HepG2 (cell line): ENCODE measurements at regions not wholly inside any gene's neighbourhood (a gene's known extent, or its start where the extent isn't known, plus 50 kb on each side); places are given as distances from the start of the nearest gene placed in this dataset.

Experiments
- EZH2 ChIP-seq: conservative IDR thresholded peaks from 2 replicates; pipeline ENCODE4 v1.6.1; 2012; ENCODE audit warnings: mild to moderate bottlenecking, low read depth, low read length, moderate library complexity
- POLR2A ChIP-seq, 2 experiments: IDR thresholded peaks; 2 replicates each; pipeline ENCODE4 v1.6.1; 2011; ENCODE audit warnings: low read depth in 2 of 2, low read length in 2 of 2, mild to moderate bottlenecking in 1 of 2, moderate library complexity in 1 of 2; ENCODE audit not compliant: insufficient read depth in 1 of 2
- RFX5 ChIP-seq: IDR thresholded peaks from 2 replicates; pipeline ENCODE4 v1.6.1; 2011; ENCODE audit warnings: low read depth, low read length, improper control_type of control experiment
- ZFY ChIP-seq: sonication (generic); formaldehyde crosslinking; IDR thresholded peaks from 2 replicates; pipeline ENCODE4 v1.4.0; 2020; ENCODE audit warnings: missing genetic modification reagents
- ZNF354B ChIP-seq: sonication (generic); formaldehyde crosslinking; IDR thresholded peaks from 2 replicates; pipeline ENCODE4 v1.8.0; 2022; ENCODE audit warnings: mild to moderate bottlenecking, missing genetic modification reagents
- TF ChIP-seq, protein P1 (sequence below): sonication (generic); formaldehyde crosslinking; IDR thresholded peaks from 2 replicates; pipeline ENCODE4 v1.5.1; 2020; ENCODE audit warnings: mild to moderate bottlenecking, missing genetic modification reagents, borderline replicate concordance
- TF ChIP-seq, protein P2 (sequence below): sonication (generic); formaldehyde crosslinking; IDR thresholded peaks from 2 replicates; pipeline ENCODE4 v1.4.0; 2020; ENCODE audit warnings: missing genetic modification reagents, borderline replicate concordance
- TF ChIP-seq, protein P3 (sequence below): sonication (generic); formaldehyde crosslinking; IDR thresholded peaks from 2 replicates; pipeline ENCODE4 v1.4.0; 2020; ENCODE audit warnings: missing genetic modification reagents, borderline replicate concordance
- TF ChIP-seq, protein P4 (sequence below): sonication (generic); formaldehyde crosslinking; IDR thresholded peaks from 2 replicates; pipeline ENCODE4 v1.5.0; 2020; ENCODE audit warnings: mild to moderate bottlenecking, missing genetic modification reagents, moderate library complexity
- TF ChIP-seq, protein P5 (sequence below): sonication (generic); formaldehyde crosslinking; IDR thresholded peaks from 2 replicates; pipeline ENCODE4 v1.8.1; 2023; ENCODE audit warnings: mild to moderate bottlenecking, missing genetic modification reagents
- TF ChIP-seq, protein P6 (sequence below): sonication (generic); formaldehyde crosslinking; IDR thresholded peaks from 2 replicates; pipeline ENCODE4 v1.8.0; 2022; ENCODE audit warnings: mild to moderate bottlenecking, missing genetic modification reagents; ENCODE audit not compliant: insufficient replicate concordance

DNA sequence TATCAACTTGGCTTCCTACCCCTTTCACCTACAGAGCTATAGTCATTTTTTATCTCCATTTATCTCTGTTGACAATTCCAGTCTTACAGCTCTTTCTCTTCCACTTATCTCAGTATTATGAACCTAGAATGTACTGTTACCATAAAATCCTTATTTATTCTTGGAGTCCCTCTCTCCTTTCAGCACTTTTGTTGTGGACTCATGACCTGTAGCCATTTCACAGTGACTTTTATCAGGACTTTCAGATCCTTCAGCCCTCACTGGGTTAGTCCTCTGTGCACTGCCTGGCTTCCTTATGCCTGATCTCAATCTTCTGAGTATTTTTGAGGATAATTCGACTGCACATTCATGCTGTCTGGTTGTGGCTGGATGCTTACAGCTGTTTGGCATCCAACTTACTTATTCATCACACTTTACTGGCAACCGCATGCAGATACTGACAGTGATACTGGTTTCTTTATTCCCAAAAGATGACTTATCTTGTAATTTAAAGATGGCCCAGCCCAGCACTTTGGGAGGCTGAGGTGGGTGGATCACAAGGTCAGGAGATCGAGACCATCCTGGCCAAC, 293.3 kb downstream of the MAN2A1 start:
- TF ChIP-seq, protein P1, sequence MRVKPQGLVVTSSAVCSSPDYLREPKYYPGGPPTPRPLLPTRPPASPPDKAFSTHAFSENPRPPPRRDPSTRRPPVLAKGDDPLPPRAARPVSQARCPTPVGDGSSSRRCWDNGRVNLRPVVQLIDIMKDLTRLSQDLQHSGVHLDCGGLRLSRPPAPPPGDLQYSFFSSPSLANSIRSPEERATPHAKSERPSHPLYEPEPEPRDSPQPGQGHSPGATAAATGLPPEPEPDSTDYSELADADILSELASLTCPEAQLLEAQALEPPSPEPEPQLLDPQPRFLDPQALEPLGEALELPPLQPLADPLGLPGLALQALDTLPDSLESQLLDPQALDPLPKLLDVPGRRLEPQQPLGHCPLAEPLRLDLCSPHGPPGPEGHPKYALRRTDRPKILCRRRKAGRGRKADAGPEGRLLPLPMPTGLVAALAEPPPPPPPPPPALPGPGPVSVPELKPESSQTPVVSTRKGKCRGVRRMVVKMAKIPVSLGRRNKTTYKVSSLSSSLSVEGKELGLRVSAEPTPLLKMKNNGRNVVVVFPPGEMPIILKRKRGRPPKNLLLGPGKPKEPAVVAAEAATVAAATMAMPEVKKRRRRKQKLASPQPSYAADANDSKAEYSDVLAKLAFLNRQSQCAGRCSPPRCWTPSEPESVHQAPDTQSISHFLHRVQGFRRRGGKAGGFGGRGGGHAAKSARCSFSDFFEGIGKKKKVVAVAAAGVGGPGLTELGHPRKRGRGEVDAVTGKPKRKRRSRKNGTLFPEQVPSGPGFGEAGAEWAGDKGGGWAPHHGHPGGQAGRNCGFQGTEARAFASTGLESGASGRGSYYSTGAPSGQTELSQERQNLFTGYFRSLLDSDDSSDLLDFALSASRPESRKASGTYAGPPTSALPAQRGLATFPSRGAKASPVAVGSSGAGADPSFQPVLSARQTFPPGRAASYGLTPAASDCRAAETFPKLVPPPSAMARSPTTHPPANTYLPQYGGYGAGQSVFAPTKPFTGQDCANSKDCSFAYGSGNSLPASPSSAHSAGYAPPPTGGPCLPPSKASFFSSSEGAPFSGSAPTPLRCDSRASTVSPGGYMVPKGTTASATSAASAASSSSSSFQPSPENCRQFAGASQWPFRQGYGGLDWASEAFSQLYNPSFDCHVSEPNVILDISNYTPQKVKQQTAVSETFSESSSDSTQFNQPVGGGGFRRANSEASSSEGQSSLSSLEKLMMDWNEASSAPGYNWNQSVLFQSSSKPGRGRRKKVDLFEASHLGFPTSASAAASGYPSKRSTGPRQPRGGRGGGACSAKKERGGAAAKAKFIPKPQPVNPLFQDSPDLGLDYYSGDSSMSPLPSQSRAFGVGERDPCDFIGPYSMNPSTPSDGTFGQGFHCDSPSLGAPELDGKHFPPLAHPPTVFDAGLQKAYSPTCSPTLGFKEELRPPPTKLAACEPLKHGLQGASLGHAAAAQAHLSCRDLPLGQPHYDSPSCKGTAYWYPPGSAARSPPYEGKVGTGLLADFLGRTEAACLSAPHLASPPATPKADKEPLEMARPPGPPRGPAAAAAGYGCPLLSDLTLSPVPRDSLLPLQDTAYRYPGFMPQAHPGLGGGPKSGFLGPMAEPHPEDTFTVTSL (CRISPR knock-in tag) = no peak
- TF ChIP-seq, protein P2, sequence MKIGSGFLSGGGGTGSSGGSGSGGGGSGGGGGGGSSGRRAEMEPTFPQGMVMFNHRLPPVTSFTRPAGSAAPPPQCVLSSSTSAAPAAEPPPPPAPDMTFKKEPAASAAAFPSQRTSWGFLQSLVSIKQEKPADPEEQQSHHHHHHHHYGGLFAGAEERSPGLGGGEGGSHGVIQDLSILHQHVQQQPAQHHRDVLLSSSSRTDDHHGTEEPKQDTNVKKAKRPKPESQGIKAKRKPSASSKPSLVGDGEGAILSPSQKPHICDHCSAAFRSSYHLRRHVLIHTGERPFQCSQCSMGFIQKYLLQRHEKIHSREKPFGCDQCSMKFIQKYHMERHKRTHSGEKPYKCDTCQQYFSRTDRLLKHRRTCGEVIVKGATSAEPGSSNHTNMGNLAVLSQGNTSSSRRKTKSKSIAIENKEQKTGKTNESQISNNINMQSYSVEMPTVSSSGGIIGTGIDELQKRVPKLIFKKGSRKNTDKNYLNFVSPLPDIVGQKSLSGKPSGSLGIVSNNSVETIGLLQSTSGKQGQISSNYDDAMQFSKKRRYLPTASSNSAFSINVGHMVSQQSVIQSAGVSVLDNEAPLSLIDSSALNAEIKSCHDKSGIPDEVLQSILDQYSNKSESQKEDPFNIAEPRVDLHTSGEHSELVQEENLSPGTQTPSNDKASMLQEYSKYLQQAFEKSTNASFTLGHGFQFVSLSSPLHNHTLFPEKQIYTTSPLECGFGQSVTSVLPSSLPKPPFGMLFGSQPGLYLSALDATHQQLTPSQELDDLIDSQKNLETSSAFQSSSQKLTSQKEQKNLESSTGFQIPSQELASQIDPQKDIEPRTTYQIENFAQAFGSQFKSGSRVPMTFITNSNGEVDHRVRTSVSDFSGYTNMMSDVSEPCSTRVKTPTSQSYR (CRISPR knock-in tag) = no peak
- TF ChIP-seq, protein P3, sequence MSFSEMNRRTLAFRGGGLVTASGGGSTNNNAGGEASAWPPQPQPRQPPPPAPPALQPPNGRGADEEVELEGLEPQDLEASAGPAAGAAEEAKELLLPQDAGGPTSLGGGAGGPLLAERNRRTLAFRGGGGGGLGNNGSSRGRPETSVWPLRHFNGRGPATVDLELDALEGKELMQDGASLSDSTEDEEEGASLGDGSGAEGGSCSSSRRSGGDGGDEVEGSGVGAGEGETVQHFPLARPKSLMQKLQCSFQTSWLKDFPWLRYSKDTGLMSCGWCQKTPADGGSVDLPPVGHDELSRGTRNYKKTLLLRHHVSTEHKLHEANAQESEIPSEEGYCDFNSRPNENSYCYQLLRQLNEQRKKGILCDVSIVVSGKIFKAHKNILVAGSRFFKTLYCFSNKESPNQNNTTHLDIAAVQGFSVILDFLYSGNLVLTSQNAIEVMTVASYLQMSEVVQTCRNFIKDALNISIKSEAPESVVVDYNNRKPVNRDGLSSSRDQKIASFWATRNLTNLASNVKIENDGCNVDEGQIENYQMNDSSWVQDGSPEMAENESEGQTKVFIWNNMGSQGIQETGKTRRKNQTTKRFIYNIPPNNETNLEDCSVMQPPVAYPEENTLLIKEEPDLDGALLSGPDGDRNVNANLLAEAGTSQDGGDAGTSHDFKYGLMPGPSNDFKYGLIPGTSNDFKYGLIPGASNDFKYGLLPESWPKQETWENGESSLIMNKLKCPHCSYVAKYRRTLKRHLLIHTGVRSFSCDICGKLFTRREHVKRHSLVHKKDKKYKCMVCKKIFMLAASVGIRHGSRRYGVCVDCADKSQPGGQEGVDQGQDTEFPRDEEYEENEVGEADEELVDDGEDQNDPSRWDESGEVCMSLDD (CRISPR knock-in tag) = no peak
- TF ChIP-seq, protein P4, sequence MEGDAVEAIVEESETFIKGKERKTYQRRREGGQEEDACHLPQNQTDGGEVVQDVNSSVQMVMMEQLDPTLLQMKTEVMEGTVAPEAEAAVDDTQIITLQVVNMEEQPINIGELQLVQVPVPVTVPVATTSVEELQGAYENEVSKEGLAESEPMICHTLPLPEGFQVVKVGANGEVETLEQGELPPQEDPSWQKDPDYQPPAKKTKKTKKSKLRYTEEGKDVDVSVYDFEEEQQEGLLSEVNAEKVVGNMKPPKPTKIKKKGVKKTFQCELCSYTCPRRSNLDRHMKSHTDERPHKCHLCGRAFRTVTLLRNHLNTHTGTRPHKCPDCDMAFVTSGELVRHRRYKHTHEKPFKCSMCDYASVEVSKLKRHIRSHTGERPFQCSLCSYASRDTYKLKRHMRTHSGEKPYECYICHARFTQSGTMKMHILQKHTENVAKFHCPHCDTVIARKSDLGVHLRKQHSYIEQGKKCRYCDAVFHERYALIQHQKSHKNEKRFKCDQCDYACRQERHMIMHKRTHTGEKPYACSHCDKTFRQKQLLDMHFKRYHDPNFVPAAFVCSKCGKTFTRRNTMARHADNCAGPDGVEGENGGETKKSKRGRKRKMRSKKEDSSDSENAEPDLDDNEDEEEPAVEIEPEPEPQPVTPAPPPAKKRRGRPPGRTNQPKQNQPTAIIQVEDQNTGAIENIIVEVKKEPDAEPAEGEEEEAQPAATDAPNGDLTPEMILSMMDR = no peak
- TF ChIP-seq, protein P5, sequence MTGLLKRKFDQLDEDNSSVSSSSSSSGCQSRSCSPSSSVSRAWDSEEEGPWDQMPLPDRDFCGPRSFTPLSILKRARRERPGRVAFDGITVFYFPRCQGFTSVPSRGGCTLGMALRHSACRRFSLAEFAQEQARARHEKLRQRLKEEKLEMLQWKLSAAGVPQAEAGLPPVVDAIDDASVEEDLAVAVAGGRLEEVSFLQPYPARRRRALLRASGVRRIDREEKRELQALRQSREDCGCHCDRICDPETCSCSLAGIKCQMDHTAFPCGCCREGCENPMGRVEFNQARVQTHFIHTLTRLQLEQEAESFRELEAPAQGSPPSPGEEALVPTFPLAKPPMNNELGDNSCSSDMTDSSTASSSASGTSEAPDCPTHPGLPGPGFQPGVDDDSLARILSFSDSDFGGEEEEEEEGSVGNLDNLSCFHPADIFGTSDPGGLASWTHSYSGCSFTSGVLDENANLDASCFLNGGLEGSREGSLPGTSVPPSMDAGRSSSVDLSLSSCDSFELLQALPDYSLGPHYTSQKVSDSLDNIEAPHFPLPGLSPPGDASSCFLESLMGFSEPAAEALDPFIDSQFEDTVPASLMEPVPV (CRISPR knock-in tag) = no peak
- TF ChIP-seq POLR2A (IDR thresholded peaks at IDR 0.05; ENCODE audit: insufficient read depth in 1 of 2, low read depth in 2 of 2, low read length in 2 of 2) (no peak), RFX5 (no peak), EZH2 (no peak), ZFY (no peak), ZNF354B (CRISPR knock-in tag) (no peak)
- TF ChIP-seq, protein P6, sequence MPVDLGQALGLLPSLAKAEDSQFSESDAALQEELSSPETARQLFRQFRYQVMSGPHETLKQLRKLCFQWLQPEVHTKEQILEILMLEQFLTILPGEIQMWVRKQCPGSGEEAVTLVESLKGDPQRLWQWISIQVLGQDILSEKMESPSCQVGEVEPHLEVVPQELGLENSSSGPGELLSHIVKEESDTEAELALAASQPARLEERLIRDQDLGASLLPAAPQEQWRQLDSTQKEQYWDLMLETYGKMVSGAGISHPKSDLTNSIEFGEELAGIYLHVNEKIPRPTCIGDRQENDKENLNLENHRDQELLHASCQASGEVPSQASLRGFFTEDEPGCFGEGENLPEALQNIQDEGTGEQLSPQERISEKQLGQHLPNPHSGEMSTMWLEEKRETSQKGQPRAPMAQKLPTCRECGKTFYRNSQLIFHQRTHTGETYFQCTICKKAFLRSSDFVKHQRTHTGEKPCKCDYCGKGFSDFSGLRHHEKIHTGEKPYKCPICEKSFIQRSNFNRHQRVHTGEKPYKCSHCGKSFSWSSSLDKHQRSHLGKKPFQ = no peak
